HepG2 (cell line): ENCODE measurements at regions not wholly inside any gene's neighbourhood (a gene's known extent, or its start where the extent isn't known, plus 50 kb on each side); places are given as distances from the start of the nearest gene placed in this dataset.
"Not testable (repeated sequence)": the region's sequence is repeated elsewhere in the genome, so short reads cannot be mapped to it uniquely, and the experiment has no call there.

Experiments used
- ATAC-seq: fragments of 200-7000 bp; cut with Tn5 transposase; 3 replicates; pipeline ENCODE4 v1.9.1; 2020; ENCODE audit warnings: mild to moderate bottlenecking, moderate library complexity
- BruUV-seq: library from RNA; stranded (reverse); fragments of 400-500 nt; replicated peaks from 2 replicates; lab custom pipeline; 2021; lab: Mats Ljungman, UMichigan
- CTCF ChIA-PET: fragments of 300-600 bp; formaldehyde crosslinking; extraction: SDS; loops from one replicate; lab custom pipeline; 2021; ENCODE audit warnings: low total read pairs, inconsistent platforms, low intra/inter-chr PET ratio; lab: Yijun Ruan, JAX
- POLR2A ChIA-PET: fragments of 350-600 bp; sonication (Branson Sonifier 250); formaldehyde crosslinking; loops from one replicate; lab custom pipeline; 2020; ENCODE audit warnings: antibody characterized with exemption, inconsistent platforms; lab: Yijun Ruan, JAX
- DNase-seq: peaks from one replicate; pipeline ENCODE4 v3.0.0-alpha.2; 2015; ENCODE audit warnings: low spot score
- FAIRE-seq: peaks from 3 replicates; lab custom pipeline; 2011; peaks lifted over from hg19 to GRCh38; lab: Jason Lieb, UNC
- H2AFZ ChIP-seq: one replicate; pipeline ENCODE4 v1.6.1; 2011; ENCODE audit warnings: low read length, inconsistent platforms
- H3K27ac ChIP-seq: fragments of 300-600 bp; 3 replicates; pipeline ENCODE4 v1.8.0; 2011; ENCODE audit warnings: mixed run types, mild to moderate bottlenecking, mixed read lengths, low read length, inconsistent platforms; ENCODE audit not compliant: insufficient read depth; ENCODE audit errors: extremely low read length
- H3K27me3 ChIP-seq, 2 experiments: fragments of 200-600 bp in 1 of 2; 2 replicates in 1 of 2; 3 replicates in 1 of 2; pipeline versions ENCODE4 v1.6.0 to v1.8.0; 2011; ENCODE audit warnings: low read length in 2 of 2, mild to moderate bottlenecking in 2 of 2, moderate library complexity in 2 of 2, inconsistent platforms in 1 of 2; ENCODE audit not compliant: insufficient read depth in 2 of 2, control insufficient read depth in 1 of 2
- H3K36me3 ChIP-seq, 2 experiments: fragments of 200-600 bp in 1 of 2; replicated peaks in 1 of 2; 2 replicates in 1 of 2; 3 replicates in 1 of 2; pipeline versions ENCODE4 v1.5.1 to v1.8.0; 2011; ENCODE audit warnings: low read length in 2 of 2, inconsistent platforms in 1 of 2; ENCODE audit not compliant: insufficient read depth in 2 of 2, control insufficient read depth in 1 of 2
- H3K4me1 ChIP-seq: 2 replicates; pipeline ENCODE4 v1.5.1; 2012; ENCODE audit warnings: low read length, inconsistent platforms; ENCODE audit not compliant: insufficient read depth
- H3K4me2 ChIP-seq: 2 replicates; pipeline ENCODE4 v1.6.0; 2011; ENCODE audit warnings: low read depth, low read length, inconsistent platforms
- H3K4me3 ChIP-seq, 3 experiments: fragments of 200-600 bp in 1 of 3; sonication (generic), shearing (Covaris generic) in 1 of 3; replicated peaks in 1 of 3; 2 replicates each; pipeline ENCODE4 v1.5.1; 2011 to 2016; ENCODE audit warnings: low read length in 3 of 3, inconsistent platforms in 2 of 3, low read depth in 2 of 3, mild to moderate bottlenecking in 2 of 3, control low read depth in 1 of 3, mixed read lengths in 1 of 3; ENCODE audit not compliant: insufficient read depth in 1 of 3
- H3K79me2 ChIP-seq: one replicate; pipeline ENCODE4 v1.6.1; 2011; ENCODE audit warnings: low read length, inconsistent platforms; ENCODE audit not compliant: insufficient read depth
- H3K9ac ChIP-seq: 2 replicates; pipeline ENCODE4 v1.6.0; 2011; ENCODE audit warnings: mild to moderate bottlenecking, low read depth, low read length, inconsistent platforms; ENCODE audit not compliant: insufficient read depth
- H3K9me3 ChIP-seq: 2 replicates; pipeline ENCODE4 v1.5.1; 2012; ENCODE audit warnings: mild to moderate bottlenecking, low read length
- H4K20me1 ChIP-seq: 2 replicates; pipeline ENCODE4 v1.6.0; 2011; ENCODE audit warnings: inconsistent platforms, mild to moderate bottlenecking, low read length, moderate library complexity; ENCODE audit not compliant: insufficient read depth
- ARNT ChIP-seq: fragments of 450-650 bp; IDR thresholded peaks from 2 replicates; pipeline ENCODE4 v1.6.1; 2017
- BRD4 ChIP-seq: sonication (generic); formaldehyde crosslinking; IDR thresholded peaks from 2 replicates; pipeline ENCODE4 v1.4.0; 2020; ENCODE audit warnings: missing genetic modification reagents
- SRF ChIP-seq: IDR thresholded peaks from 2 replicates; pipeline ENCODE4 v1.6.1; 2011; ENCODE audit warnings: mild to moderate bottlenecking, low read depth, low read length, moderate library complexity
- TAF1 ChIP-seq: sonication (generic); formaldehyde crosslinking; IDR thresholded peaks from 2 replicates; pipeline ENCODE4 v1.4.0; 2020; ENCODE audit warnings: missing genetic modification reagents
- YEATS4 ChIP-seq: sonication (generic); formaldehyde crosslinking; IDR thresholded peaks from 2 replicates; pipeline ENCODE4 v1.4.0; 2020; ENCODE audit warnings: missing genetic modification reagents, borderline replicate concordance
- ZNF180 ChIP-seq: sonication (generic); formaldehyde crosslinking; IDR thresholded peaks from 2 replicates; pipeline ENCODE4 v1.4.0; 2020; ENCODE audit warnings: low read depth, missing genetic modification reagents, borderline replicate concordance
- ZNF296 ChIP-seq: sonication (generic); formaldehyde crosslinking; conservative IDR thresholded peaks from 2 replicates; pipeline ENCODE4 v1.5.0; 2020; ENCODE audit warnings: mild to moderate bottlenecking, missing genetic modification reagents
- WGBS: methylation state at CpG from one replicate; pipeline ENCODE4 v1.1.6; 2017; ENCODE audit warnings: low lambda C conversion rate; 5-methylcytosine and 5-hydroxymethylcytosine counted together
- in situ Hi-C: cut with HindIII; loops from 2 replicates; pipeline ENCODE4 v1.10.0; 2017; ENCODE audit warnings: low pct_unique_long_range_greater_than_20kb; ENCODE audit not compliant: extremely low pct_ligation_motif_present
- intact Hi-C: fragments of 100-400 bp; cut with micrococcal nuclease; formaldehyde crosslinking; loops from one replicate; pipeline ENCODE4 v1.10.0; 2022; ENCODE audit not compliant: unreplicated experiment
- TF ChIP-seq, protein P1 (sequence below): sonication (generic); formaldehyde crosslinking; IDR thresholded peaks from 2 replicates; pipeline ENCODE4 v1.4.0; 2020; ENCODE audit warnings: missing genetic modification reagents, mild to moderate bottlenecking, borderline replicate concordance
- TF ChIP-seq, protein P2 (sequence below): sonication (generic); formaldehyde crosslinking; IDR thresholded peaks from 2 replicates; pipeline ENCODE4 v1.4.0; 2020; ENCODE audit warnings: missing genetic modification reagents

DNA sequence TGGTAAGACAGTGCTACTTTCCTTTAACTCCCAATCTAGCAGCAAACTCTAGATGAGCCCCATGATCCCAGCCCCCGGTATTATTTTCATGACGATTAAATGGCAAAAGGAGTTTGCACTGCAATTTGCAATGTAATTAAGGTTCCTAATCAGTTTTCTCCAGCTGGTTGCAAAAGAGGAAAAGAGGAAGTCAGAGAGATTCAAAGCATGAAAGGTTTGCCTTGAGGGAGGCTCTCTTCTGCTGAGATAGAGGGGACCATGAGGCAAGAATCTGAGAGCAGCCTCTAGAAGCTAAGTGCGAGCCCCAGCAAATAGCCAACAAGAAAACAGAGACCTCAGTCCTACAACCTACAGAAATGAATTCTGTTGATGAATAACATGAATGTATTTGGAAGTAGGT, 527.1 kb downstream of the UQCRFS1 start:
- H4K20me1 ChIP-seq: no peaks in the 10 kb centered on the region
- intact Hi-C loops (no loop called here), in situ Hi-C loops (no loop called here)
- BruUV-seq: no TSS peak
- no peak overlapping the region for H2AFZ ChIP-seq
- H3K9me3 ChIP-seq: peaks cover 51% of the 10 kb centered on the region
- H3K4me2 ChIP-seq: no peak overlapping the region
- H3K79me2 ChIP-seq: no peaks in the 10 kb centered on the region
- no peak overlapping the region for H3K4me3 ChIP-seq
- TF ChIP-seq YEATS4 (CRISPR knock-in tag): no peak
- TF ChIP-seq, protein P1, sequence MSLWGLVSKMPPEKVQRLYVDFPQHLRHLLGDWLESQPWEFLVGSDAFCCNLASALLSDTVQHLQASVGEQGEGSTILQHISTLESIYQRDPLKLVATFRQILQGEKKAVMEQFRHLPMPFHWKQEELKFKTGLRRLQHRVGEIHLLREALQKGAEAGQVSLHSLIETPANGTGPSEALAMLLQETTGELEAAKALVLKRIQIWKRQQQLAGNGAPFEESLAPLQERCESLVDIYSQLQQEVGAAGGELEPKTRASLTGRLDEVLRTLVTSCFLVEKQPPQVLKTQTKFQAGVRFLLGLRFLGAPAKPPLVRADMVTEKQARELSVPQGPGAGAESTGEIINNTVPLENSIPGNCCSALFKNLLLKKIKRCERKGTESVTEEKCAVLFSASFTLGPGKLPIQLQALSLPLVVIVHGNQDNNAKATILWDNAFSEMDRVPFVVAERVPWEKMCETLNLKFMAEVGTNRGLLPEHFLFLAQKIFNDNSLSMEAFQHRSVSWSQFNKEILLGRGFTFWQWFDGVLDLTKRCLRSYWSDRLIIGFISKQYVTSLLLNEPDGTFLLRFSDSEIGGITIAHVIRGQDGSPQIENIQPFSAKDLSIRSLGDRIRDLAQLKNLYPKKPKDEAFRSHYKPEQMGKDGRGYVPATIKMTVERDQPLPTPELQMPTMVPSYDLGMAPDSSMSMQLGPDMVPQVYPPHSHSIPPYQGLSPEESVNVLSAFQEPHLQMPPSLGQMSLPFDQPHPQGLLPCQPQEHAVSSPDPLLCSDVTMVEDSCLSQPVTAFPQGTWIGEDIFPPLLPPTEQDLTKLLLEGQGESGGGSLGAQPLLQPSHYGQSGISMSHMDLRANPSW: no peak
- no peak for TF ChIP-seq ZNF180 (CRISPR knock-in tag)
- no peak for TF ChIP-seq SRF
- no peak for TF ChIP-seq ARNT
- TF ChIP-seq ZNF296 (CRISPR knock-in tag): no peak
- TF ChIP-seq, protein P2, sequence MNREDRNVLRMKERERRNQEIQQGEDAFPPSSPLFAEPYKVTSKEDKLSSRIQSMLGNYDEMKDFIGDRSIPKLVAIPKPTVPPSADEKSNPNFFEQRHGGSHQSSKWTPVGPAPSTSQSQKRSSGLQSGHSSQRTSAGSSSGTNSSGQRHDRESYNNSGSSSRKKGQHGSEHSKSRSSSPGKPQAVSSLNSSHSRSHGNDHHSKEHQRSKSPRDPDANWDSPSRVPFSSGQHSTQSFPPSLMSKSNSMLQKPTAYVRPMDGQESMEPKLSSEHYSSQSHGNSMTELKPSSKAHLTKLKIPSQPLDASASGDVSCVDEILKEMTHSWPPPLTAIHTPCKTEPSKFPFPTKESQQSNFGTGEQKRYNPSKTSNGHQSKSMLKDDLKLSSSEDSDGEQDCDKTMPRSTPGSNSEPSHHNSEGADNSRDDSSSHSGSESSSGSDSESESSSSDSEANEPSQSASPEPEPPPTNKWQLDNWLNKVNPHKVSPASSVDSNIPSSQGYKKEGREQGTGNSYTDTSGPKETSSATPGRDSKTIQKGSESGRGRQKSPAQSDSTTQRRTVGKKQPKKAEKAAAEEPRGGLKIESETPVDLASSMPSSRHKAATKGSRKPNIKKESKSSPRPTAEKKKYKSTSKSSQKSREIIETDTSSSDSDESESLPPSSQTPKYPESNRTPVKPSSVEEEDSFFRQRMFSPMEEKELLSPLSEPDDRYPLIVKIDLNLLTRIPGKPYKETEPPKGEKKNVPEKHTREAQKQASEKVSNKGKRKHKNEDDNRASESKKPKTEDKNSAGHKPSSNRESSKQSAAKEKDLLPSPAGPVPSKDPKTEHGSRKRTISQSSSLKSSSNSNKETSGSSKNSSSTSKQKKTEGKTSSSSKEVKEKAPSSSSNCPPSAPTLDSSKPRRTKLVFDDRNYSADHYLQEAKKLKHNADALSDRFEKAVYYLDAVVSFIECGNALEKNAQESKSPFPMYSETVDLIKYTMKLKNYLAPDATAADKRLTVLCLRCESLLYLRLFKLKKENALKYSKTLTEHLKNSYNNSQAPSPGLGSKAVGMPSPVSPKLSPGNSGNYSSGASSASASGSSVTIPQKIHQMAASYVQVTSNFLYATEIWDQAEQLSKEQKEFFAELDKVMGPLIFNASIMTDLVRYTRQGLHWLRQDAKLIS: no peak
- TF ChIP-seq TAF1 (CRISPR knock-in tag): no peak
- no peak for TF ChIP-seq BRD4 (CRISPR knock-in tag)
- DNase-seq (no peak), ATAC-seq (no peak), FAIRE-seq (no peak)
- WGBS: 31% methylated on average over 3 of the region's 3 CpGs
- H3K4me1 ChIP-seq: no peaks in the 10 kb centered on the region
- CTCF ChIA-PET: no interaction called here
- H3K27ac ChIP-seq: no peak overlapping the region
- POLR2A ChIA-PET: no interaction called here
- H3K9ac ChIP-seq: no peak overlapping the region
- H3K36me3 ChIP-seq: no peaks in the 10 kb centered on the region
- no peaks in the 10 kb centered on the region for H3K27me3 ChIP-seq

DNA sequence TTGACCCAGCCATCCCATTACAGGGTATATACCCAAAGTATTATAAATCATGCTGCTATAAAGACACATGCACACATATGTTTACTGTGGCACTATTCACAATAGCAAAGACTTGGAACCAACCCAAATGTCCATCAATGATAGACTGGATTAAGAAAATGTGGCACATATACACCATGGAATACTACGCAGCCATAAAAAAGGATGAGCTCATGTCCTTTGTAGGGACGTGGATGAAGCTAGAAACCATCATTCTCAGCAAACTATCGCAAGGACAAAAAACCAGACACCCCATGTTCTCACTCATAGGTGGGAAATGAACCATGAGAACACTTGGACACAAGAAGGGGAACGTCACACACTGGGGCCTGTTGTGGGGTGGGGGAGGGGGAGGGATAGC, 527.9 kb downstream of the UQCRFS1 start:
- DNase-seq, in situ Hi-C loops, FAIRE-seq, H2AFZ ChIP-seq, H3K4me2 ChIP-seq, H4K20me1 ChIP-seq, H3K36me3 ChIP-seq, intact Hi-C loops, H3K9ac ChIP-seq, ATAC-seq, H3K27me3 ChIP-seq, POLR2A ChIA-PET, BruUV-seq, CTCF ChIA-PET, H3K27ac ChIP-seq, H3K4me3 ChIP-seq, H3K4me1 ChIP-seq, H3K79me2 ChIP-seq: not testable (repeated sequence)
- WGBS: 0% methylated on average over 4 of the region's 4 CpGs
- peaks cover 49% of the 10 kb centered on the region for H3K9me3 ChIP-seq
